Prostate gland (tissue), 2 donors: ENCODE measurements at regions not wholly inside any gene's neighbourhood (a gene's known extent, or its start where the extent isn't known, plus 50 kb on each side); places are given as distances from the start of the nearest gene placed in this dataset.

ENCODE experiments used
- DNase-seq: peaks from one replicate; pipeline ENCODE4 v3.0.0-alpha.2; 2019; ENCODE audit warnings: low spot score
- H3K27ac ChIP-seq, 2 donors: fragments of 200-600 bp; sonication (generic); 2 replicates each; pipeline ENCODE4 v1.5.1; 2017 to 2019
- H3K27me3 ChIP-seq: fragments of 200-600 bp; sonication (generic); replicated peaks from 2 replicates; pipeline ENCODE4 v1.5.1; 2019; ENCODE audit not compliant: insufficient read depth
- H3K36me3 ChIP-seq, 2 donors: fragments of 200-600 bp; sonication (generic); 1 replicate in 1 of 2; 2 replicates in 1 of 2; pipeline versions ENCODE4 v1.5.1 to v1.8.1; 2017 to 2019
- H3K4me1 ChIP-seq: fragments of 200-600 bp; sonication (generic); replicated peaks from 2 replicates; pipeline ENCODE4 v1.5.1; 2019
- H3K4me3 ChIP-seq, 2 donors: fragments of 200-600 bp; sonication (generic); 2 replicates each; pipeline ENCODE4 v1.5.1; 2017 to 2019
- H3K9me3 ChIP-seq: fragments of 200-600 bp; sonication (generic); 2 replicates; pipeline ENCODE4 v1.5.1; 2017
- CTCF ChIP-seq, 4 experiments: fragments of 200-600 bp in 2 of 4; fragments of 450-650 bp in 2 of 4; sonication (generic) in 2 of 4; IDR thresholded peaks; 1 replicate in 3 of 4; 2 replicates in 1 of 4; pipeline ENCODE4 v1.5.1; 2016 to 2019; ENCODE audit warnings: antibody characterized with exemption in 4 of 4, mild to moderate bottlenecking in 2 of 4, moderate library complexity in 2 of 4
- POLR2A ChIP-seq: fragments of 450-650 bp; IDR thresholded peaks from one replicate; pipeline ENCODE4 v1.6.1; 2016; ENCODE audit warnings: antibody characterized with exemption, mild to moderate bottlenecking
- POLR2AphosphoS5 ChIP-seq: sonication (generic); formaldehyde crosslinking; IDR thresholded peaks from one replicate; pipeline ENCODE4 v1.6.1; 2017; ENCODE audit warnings: antibody characterized with exemption
- WGBS: methylation state at CpG from one replicate; pipeline ENCODE4 v1.1.5; 2018; 5-methylcytosine and 5-hydroxymethylcytosine counted together
- intact Hi-C: fragments of 100-400 bp; cut with DNase I; formaldehyde crosslinking; loops from one replicate; pipeline ENCODE4 v1.14.2; 2022

- 54% methylated on average over 6 of the region's 6 CpGs for WGBS
Observed at GRCh38 chr15:46300716-46301115, 665.9 kb downstream of the SQOR start.

GRCh38 chr15:46301291-46301690, 666.5 kb downstream of the SQOR start:
- Histone ChIP-seq H3K9me3 (no peaks in the 10 kb centered on the region), H3K36me3 (no peaks in the 10 kb centered on the region), H3K27ac (no peak overlapping the region), H3K27me3 (no peaks in the 10 kb centered on the region), H3K4me1 (no peaks in the 10 kb centered on the region), H3K4me3 (no peak overlapping the region)
- intact Hi-C loops, result no loop called here
- 22% methylated on average over 5 of the region's 5 CpGs for WGBS
- no peak for DNase-seq
- TF ChIP-seq POLR2AphosphoS5, result no peak
- TF ChIP-seq CTCF (IDR thresholded peaks at IDR 0.05), result no peak
- no peak for TF ChIP-seq POLR2A

More at GRCh38 chr15:46300716-46301115, 665.9 kb downstream of the SQOR start:
- intact Hi-C loops, result no loop called here
- TF ChIP-seq POLR2AphosphoS5, result no peak
- no peak for TF ChIP-seq CTCF (IDR thresholded peaks at IDR 0.05)
- no peak for TF ChIP-seq POLR2A
- H3K4me3 ChIP-seq, result no peak overlapping the region
- no peaks in the 10 kb centered on the region for H3K9me3 ChIP-seq
- H3K4me1 ChIP-seq, result no peaks in the 10 kb centered on the region
- H3K27ac ChIP-seq, result no peak overlapping the region
- no peaks in the 10 kb centered on the region for H3K36me3 ChIP-seq
- no peaks in the 10 kb centered on the region for H3K27me3 ChIP-seq
- no peak for DNase-seq

GRCh38 chr15:46301826-46302225, 667.0 kb downstream of the SQOR start:
- no peak for DNase-seq
- Histone ChIP-seq H3K4me3 (no peak overlapping the region), H3K4me1 (no peaks in the 10 kb centered on the region), H3K36me3 (no peaks in the 10 kb centered on the region), H3K27me3 (no peaks in the 10 kb centered on the region), H3K27ac (no peak overlapping the region), H3K9me3 (no peaks in the 10 kb centered on the region)
- intact Hi-C loops, result no loop called here
- 72% methylated on average over 6 of the region's 6 CpGs for WGBS
- no peak for TF ChIP-seq POLR2AphosphoS5
- TF ChIP-seq CTCF (IDR thresholded peaks at IDR 0.05), result no peak
- no peak for TF ChIP-seq POLR2A

- DNase-seq, result no peak
- 95% methylated on average over 4 of the region's 4 CpGs for WGBS
- TF ChIP-seq POLR2AphosphoS5 (no peak), POLR2A (no peak), CTCF (IDR thresholded peaks at IDR 0.05) (no peak)
- Histone ChIP-seq H3K36me3 (no peaks in the 10 kb centered on the region), H3K27ac (no peak overlapping the region), H3K4me3 (no peak overlapping the region), H3K27me3 (no peaks in the 10 kb centered on the region), H3K9me3 (no peaks in the 10 kb centered on the region), H3K4me1 (no peaks in the 10 kb centered on the region)
- intact Hi-C loops, result no loop called here
Observed at GRCh38 chr15:46304321-46304720, 669.5 kb downstream of the SQOR start.

GRCh38 chr15:46307746-46308145, 672.9 kb downstream of the SQOR start:
- no peaks in the 10 kb centered on the region for H3K27me3 ChIP-seq
- no peak overlapping the region for H3K4me3 ChIP-seq
- no peak overlapping the region for H3K27ac ChIP-seq
- no peaks in the 10 kb centered on the region for H3K4me1 ChIP-seq
- H3K36me3 ChIP-seq, result no peaks in the 10 kb centered on the region
- H3K9me3 ChIP-seq, result no peaks in the 10 kb centered on the region
- 53% methylated on average over 4 of the region's 4 CpGs for WGBS
- intact Hi-C loops, result no loop called here
- DNase-seq, result no peak
- TF ChIP-seq POLR2A (no peak), POLR2AphosphoS5 (no peak), CTCF (IDR thresholded peaks at IDR 0.05) (no peak)
